RKO (cell line): ENCODE measurements at regions not wholly inside any gene's neighbourhood (a gene's known extent, or its start where the extent isn't known, plus 50 kb on each side); places are given as distances from the start of the nearest gene placed in this dataset.

Source experiments
- DNase-seq: peaks from one replicate; pipeline ENCODE4 v3.0.0-alpha.2; 2016; ENCODE audit warnings: low spot score

- no peak for DNase-seq
These were observed 145.9 kb upstream of the WDR11 start for GRCh38 chr10:120705309-120705708.

DNA sequence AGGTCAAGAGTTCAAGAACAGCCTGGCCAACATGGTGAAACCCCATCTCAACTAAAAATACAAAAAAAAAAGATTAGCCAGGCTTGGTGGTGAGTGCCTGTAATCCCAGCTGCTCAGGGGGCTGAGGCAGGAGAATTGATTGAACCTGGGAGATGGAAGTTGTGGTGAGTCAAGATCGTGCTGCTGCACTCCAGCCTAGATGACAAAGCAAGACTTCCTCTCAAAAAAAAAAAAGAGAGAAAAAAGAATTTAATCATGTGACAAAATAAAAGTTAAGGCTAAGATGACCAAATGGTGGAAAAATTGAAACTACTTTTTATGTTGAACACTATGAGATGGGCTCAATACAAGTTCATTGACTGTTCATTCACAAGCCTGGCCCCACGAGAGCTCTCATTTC is 141.1 kb upstream of the WDR11 start:
- DNase-seq = no peak

- DNase-seq = no peak
These were observed 139.3 kb upstream of the WDR11 start for GRCh38 chr10:120711860-120712259.

DNA sequence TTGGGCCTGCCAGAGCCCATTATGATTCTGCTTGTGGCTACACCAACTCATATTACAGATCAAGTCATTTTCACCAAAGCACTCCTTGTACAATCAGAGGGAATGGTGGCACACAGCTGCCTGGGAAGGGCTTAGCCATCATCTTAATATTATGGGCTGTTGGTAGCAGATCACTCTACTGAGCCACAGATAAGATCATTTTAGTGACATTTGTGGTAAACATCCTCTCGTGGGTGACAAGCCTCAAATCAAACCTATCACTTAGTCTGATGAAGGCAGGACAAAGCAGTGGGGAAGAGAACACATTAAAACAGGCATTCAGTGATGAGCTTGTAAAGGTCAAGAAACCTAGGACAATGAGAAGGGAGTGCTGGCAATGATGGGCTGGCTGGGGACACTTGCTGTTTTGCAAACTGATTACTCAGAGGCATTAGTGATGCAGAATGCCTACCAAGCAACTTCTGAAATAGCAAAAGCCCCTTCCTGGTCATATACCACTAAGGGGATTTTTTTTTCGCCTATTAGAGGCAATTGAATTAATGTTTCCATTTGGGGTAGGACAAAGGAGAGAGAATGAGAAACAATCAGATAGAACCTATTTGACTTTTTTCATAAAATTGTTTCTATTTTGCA is 137.5 kb upstream of the WDR11 start:
- no peak for DNase-seq

DNA sequence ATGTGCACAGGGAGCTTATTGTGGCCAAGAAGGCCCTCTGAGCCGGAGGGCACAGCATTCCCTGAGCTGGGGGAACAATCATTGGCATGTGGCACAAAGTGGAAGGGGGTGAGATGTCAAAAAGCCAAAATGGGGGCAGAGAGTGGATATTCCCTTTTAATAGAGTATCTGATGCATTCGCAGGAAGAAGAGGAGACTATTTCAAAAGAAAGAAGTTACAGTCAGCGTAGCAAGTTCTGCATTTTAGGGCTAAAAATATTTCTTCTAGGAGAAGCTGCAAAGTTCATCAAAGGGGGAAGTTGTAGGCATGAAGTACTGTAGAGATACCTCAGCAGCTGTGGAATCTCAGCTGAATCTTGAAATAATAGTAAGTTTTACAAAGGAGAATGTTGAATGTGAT is 136.0 kb upstream of the WDR11 start:
- no peak for DNase-seq

- DNase-seq = no peak
These were observed 131.8 kb upstream of the WDR11 start for GRCh38 chr10:120719333-120719732.

DNA sequence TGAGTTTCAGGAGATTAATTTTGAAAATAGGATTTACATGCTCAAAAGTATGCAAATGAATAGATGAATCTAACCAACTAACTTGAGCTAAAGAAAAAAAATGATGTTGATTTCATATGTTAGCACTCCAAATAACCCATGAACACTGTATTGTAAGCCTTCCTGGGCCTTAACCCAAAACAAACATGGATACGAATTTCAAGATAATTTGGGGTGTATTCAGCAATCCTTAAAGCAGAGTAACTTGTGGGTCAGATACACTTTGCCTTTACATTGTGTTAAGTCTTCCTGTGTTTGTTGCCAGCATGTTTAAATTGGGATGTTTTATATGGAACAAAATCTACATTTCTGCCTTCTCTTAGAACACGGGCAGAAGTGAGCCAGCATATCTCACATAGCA is 124.2 kb upstream of the WDR11 start:
- no peak for DNase-seq

- DNase-seq = no peak
These were observed 121.6 kb upstream of the WDR11 start for GRCh38 chr10:120729547-120729946.

DNA sequence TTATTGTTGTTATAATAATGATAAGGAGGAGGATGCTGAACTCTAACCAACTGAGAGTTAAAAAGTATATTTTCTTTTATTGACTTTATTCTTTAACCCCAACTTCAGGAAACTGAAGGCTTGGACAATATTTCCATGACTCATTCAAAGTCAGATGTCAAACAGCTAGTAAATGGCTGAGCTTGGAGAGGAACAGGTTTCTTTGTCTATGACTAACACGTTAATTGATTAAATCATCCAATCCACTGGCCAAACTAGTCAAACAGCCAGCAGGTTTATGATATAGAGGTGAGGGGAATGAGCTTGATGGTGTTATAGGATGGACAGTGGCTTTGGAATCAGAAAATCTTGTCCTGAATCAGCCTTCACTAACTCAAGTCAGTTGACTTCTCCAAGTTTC is 119.1 kb upstream of the WDR11 start:
- DNase-seq = peak; percentile 13

DNA sequence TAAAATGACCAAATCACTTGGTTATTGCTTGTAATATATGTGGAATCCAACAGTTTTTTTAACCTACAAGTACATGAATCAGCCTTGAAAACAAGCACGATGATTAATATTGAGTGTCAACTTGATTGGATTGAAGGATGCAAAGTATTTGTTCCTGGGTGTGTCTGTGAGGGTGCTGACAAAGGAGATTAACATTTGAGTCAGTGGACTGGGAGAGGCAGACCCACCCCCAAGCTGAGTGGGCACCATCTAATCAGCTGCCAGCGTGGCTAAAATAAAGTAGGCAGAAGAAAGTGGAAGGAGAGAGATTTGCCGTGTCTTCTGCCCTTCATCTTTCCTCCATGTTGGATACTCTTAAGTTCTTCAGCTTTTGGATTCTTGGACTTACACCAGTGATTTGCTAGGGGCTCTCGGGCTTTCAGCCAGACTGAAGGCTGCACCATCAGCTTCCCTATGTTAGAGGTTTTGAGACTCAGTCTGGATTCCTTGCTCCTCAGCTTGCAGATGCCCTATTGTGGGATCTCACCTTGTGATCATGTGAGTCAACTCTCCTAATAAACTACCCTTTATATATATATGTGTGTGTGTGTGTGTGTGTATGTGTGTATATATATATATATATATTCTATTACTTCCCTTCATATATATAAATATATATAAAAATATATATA is 118.4 kb upstream of the WDR11 start:
- DNase-seq = no peak

GRCh38 chr10:120734483-120735078 is 116.6 kb upstream of the WDR11 start:
- DNase-seq = no peak

GRCh38 chr10:120735315-120735714 is 115.8 kb upstream of the WDR11 start:
- no peak for DNase-seq

- peak; percentile 58 for DNase-seq
These were observed 115.3 kb upstream of the WDR11 start for GRCh38 chr10:120735773-120736371.

DNA sequence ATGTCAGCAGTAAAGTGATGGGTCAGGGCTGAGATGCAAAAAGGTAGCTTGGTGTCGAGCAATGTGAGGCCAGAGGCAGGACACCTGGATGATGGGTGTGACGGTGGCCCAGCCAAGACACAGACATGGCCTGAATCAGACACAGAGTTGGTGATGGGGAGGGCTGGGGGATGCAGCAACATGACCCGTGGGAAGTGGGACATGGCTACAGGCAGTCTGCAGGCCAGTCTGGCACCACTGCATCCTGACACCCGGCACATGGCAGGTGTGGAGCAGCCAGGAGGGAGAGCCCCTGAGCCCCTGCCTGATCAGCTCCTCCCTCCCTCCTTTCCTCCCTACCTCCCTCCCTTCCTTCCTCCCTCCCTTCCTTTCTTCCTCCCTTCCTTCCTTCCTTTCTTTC is 114.8 kb upstream of the WDR11 start:
- DNase-seq = no peak

- DNase-seq = no peak
These were observed 112.5 kb upstream of the WDR11 start for GRCh38 chr10:120738658-120739057.

GRCh38 chr10:120741396-120741795 is 109.8 kb upstream of the WDR11 start:
- no peak for DNase-seq

GRCh38 chr10:120742373-120742772 is 108.8 kb upstream of the WDR11 start:
- no peak for DNase-seq

- DNase-seq = no peak
These were observed 107.1 kb upstream of the WDR11 start for GRCh38 chr10:120744040-120744439.

GRCh38 chr10:120746001-120746777 is 105.0 kb upstream of the WDR11 start:
- DNase-seq = no peak

GRCh38 chr10:120748519-120748918 is 102.6 kb upstream of the WDR11 start:
- no peak for DNase-seq

DNA sequence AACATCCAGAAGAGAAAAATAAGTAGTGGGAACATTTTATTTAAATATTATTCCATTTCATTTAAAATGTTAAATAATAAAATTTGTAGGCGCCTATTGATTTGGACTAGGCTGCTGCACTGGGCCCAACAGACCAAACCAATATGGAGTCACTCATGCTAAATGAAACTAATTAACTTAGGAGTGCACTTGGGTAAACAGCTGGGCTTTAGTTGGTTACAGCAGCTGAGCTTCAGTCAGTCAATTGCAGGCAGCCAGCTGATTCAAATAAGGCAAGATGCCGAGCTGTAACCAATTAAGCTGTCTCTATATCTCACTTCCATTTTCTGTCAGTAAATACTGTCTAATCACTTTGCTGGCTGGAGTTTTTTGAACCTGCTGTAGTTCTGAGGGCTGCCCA is 102.1 kb upstream of the WDR11 start:
- no peak for DNase-seq

- no peak for DNase-seq
These were observed 101.2 kb upstream of the WDR11 start for GRCh38 chr10:120749856-120750566.
